IPS-18c (cell line): ENCODE measurements at regions not wholly inside any gene's neighbourhood (a gene's known extent, or its start where the extent isn't known, plus 50 kb on each side); places are given as distances from the start of the nearest gene placed in this dataset.
"Not testable (repeated sequence)": the region's sequence is repeated elsewhere in the genome, so short reads cannot be mapped to it uniquely, and the experiment has no call there.

ENCODE experiments used
- H3K4me3 ChIP-seq: 2 replicates; pipeline ENCODE4 v1.7.0; 2013; ENCODE audit warnings: low read depth, mild to moderate bottlenecking, low read length, moderate library complexity; ENCODE audit not compliant: insufficient read depth
- H3K9me3 ChIP-seq: one replicate; pipeline ENCODE4 v1.6.1; 2013; ENCODE audit warnings: mild to moderate bottlenecking, low read length, moderate library complexity; ENCODE audit not compliant: control insufficient read depth, insufficient read depth

- Histone ChIP-seq H3K4me3 (no peak overlapping the region), H3K9me3 (no peaks in the 10 kb centered on the region)
Measured at GRCh38 chr3:194879991-194880939, 194.6 kb downstream of the FAM43A start.

GRCh38 chr3:194880940-194881925 lies 195.6 kb downstream of the FAM43A start:
- H3K4me3 ChIP-seq, result no peak overlapping the region
- no peaks in the 10 kb centered on the region for H3K9me3 ChIP-seq

- no peak overlapping the region for H3K4me3 ChIP-seq
- no peaks in the 10 kb centered on the region for H3K9me3 ChIP-seq
Measured at GRCh38 chr3:194884649-194885315, 199.1 kb downstream of the FAM43A start.

GRCh38 chr3:194885766-194886165 lies 200.1 kb downstream of the FAM43A start:
- Histone ChIP-seq H3K9me3 (no peaks in the 10 kb centered on the region), H3K4me3 (no peak overlapping the region)

- Histone ChIP-seq H3K9me3 (no peaks in the 10 kb centered on the region), H3K4me3 (no peak overlapping the region)
Measured at GRCh38 chr3:194886836-194887235, 201.2 kb downstream of the FAM43A start.

GRCh38 chr3:194888062-194888461 lies 202.4 kb downstream of the FAM43A start:
- H3K9me3 ChIP-seq, H3K4me3 ChIP-seq: not testable (repeated sequence)

- Histone ChIP-seq H3K9me3 (no peaks in the 10 kb centered on the region), H3K4me3 (no peak overlapping the region)
Measured at GRCh38 chr3:194888916-194889315, 203.2 kb downstream of the FAM43A start.

GRCh38 chr3:194890091-194890490 lies 204.4 kb downstream of the FAM43A start:
- H3K9me3 ChIP-seq, result no peaks in the 10 kb centered on the region
- H3K4me3 ChIP-seq, result no peak overlapping the region

GRCh38 chr3:194893121-194893987 lies 207.7 kb downstream of the FAM43A start:
- H3K9me3 ChIP-seq, result no peaks in the 10 kb centered on the region
- H3K4me3 ChIP-seq, result no peak overlapping the region

GRCh38 chr3:194894538-194894937 lies 208.9 kb downstream of the FAM43A start:
- no peak overlapping the region for H3K4me3 ChIP-seq
- H3K9me3 ChIP-seq, result no peaks in the 10 kb centered on the region

- no peak overlapping the region for H3K4me3 ChIP-seq
- no peaks in the 10 kb centered on the region for H3K9me3 ChIP-seq
Measured at GRCh38 chr3:194900854-194901522, 215.3 kb downstream of the FAM43A start.

- H3K4me3 ChIP-seq, H3K9me3 ChIP-seq: not testable (repeated sequence)
Measured at GRCh38 chr3:194903447-194903846, 217.8 kb downstream of the FAM43A start.

GRCh38 chr3:194904999-194905398 lies 219.3 kb downstream of the FAM43A start:
- H3K4me3 ChIP-seq, H3K9me3 ChIP-seq: not testable (repeated sequence)

- Histone ChIP-seq H3K9me3 (no peaks in the 10 kb centered on the region), H3K4me3 (no peak overlapping the region)
Measured at GRCh38 chr3:194905696-194906095, 220.0 kb downstream of the FAM43A start.

GRCh38 chr3:194906229-194906629 lies 220.5 kb downstream of the FAM43A start:
- Histone ChIP-seq H3K9me3 (no peaks in the 10 kb centered on the region), H3K4me3 (no peak overlapping the region)
